ENCODE measurements at regions not wholly inside any gene's neighbourhood (a gene's known extent, or its start where the extent isn't known, plus 50 kb on each side); places are given as distances from the start of the nearest gene placed in this dataset.

GRCh38 chr18:38930881-38931753 lies 1365.5 kb upstream of the CELF4 start:
- TF ChIP-seq POLR2AphosphoS5 (IDR thresholded peaks at IDR 0.05) (no peak), CTCF (IDR thresholded peaks at IDR 0.05) (no peak)
